B cell (primary cell): ENCODE measurements at regions not wholly inside any gene's neighbourhood (a gene's known extent, or its start where the extent isn't known, plus 50 kb on each side); places are given as distances from the start of the nearest gene placed in this dataset.

ENCODE experiments used
- ATAC-seq: fragments of 200-7000 bp; cut with Tn5 transposase; one replicate; pipeline ENCODE4 v1.10.0; 2021; ENCODE audit warnings: low read depth, mild to moderate bottlenecking, moderate number of reproducible peaks, moderate library complexity
- CTCF ChIA-PET: fragments of 350-600 bp; sonication (Branson Sonifier 250); formaldehyde crosslinking; loops from one replicate; lab custom pipeline; 2021; ENCODE audit warnings: antibody characterized with exemption, inconsistent platforms; lab: Charles Lee
- POLR2A ChIA-PET: fragments of 350-600 bp; sonication (Branson Sonifier 250); formaldehyde crosslinking; loops from one replicate; lab custom pipeline; 2021; ENCODE audit warnings: antibody characterized with exemption; lab: Charles Lee
- DNase-seq: peaks from one replicate; pipeline ENCODE4 v3.0.0; 2013
- H2AFZ ChIP-seq: 2 replicates; pipeline ENCODE4 v1.6.1; 2012; ENCODE audit warnings: mild to moderate bottlenecking, low read depth, low read length; ENCODE audit not compliant: insufficient read depth, poor library complexity, severe bottlenecking
- H3K27ac ChIP-seq, 2 donors: 1 replicate in 1 of 2; 2 replicates in 1 of 2; pipeline ENCODE4 v1.5.1; 2012 to 2013; ENCODE audit warnings: low read length in 2 of 2, mild to moderate bottlenecking in 2 of 2, moderate library complexity in 1 of 2
- H3K27me3 ChIP-seq, 4 experiments: fragments of 200-600 bp in 1 of 4; sonication (generic) in 1 of 4; replicated peaks in 1 of 4; 1 replicate in 2 of 4; 2 replicates in 2 of 4; pipeline versions ENCODE4 v1.6.1 to v1.7.0; 2013 to 2016; ENCODE audit warnings: low read length in 3 of 4, mild to moderate bottlenecking in 2 of 4, mixed read lengths in 1 of 4, moderate library complexity in 1 of 4; ENCODE audit not compliant: insufficient read depth in 4 of 4, control insufficient read depth in 3 of 4; ENCODE audit errors: control extremely low read depth in 1 of 4
- H3K36me3 ChIP-seq, 2 experiments: replicated peaks in 1 of 2; 1 replicate in 1 of 2; 2 replicates in 1 of 2; pipeline versions ENCODE4 v1.6.1 to v1.7.1; 2013; ENCODE audit warnings: low read length in 1 of 2; ENCODE audit not compliant: insufficient read depth in 2 of 2, control insufficient read depth in 1 of 2; ENCODE audit errors: control extremely low read depth in 1 of 2, extremely low read depth in 1 of 2
- H3K4me1 ChIP-seq, 2 donors: fragments of 200-600 bp in 1 of 2; sonication (generic) in 1 of 2; 1 replicate in 1 of 2; 2 replicates in 1 of 2; pipeline versions ENCODE4 v1.5.1 to v1.6.1; 2013 to 2017; ENCODE audit warnings: low read length in 2 of 2; ENCODE audit not compliant: control insufficient read depth in 2 of 2, insufficient read depth in 2 of 2
- H3K4me2 ChIP-seq: replicated peaks from 2 replicates; pipeline ENCODE3; 2012; ENCODE audit warnings: mild to moderate bottlenecking, low read depth, low read length; ENCODE audit not compliant: poor library complexity, severe bottlenecking
- H3K4me3 ChIP-seq, 5 experiments: fragments of 200-600 bp in 1 of 5; sonication (generic) in 1 of 5; 1 replicate in 3 of 5; 2 replicates in 2 of 5; pipeline versions ENCODE4 v1.5.1 to v1.7.0; 2011 to 2016; ENCODE audit warnings: low read length in 4 of 5, mild to moderate bottlenecking in 4 of 5, low read depth in 2 of 5, control low read depth in 1 of 5, moderate library complexity in 1 of 5; ENCODE audit not compliant: insufficient read depth in 1 of 5; ENCODE audit errors: control extremely low read depth in 1 of 5, extremely low read depth in 1 of 5
- H3K79me2 ChIP-seq: fragments of 200-600 bp; sonication (generic); one replicate; pipeline ENCODE4 v1.6.0; 2016; ENCODE audit warnings: low read length; ENCODE audit not compliant: control insufficient read depth, insufficient read depth
- H3K9ac ChIP-seq: fragments of 200-600 bp; sonication (generic); 2 replicates; pipeline ENCODE4 v1.6.1; 2017; ENCODE audit warnings: mild to moderate bottlenecking, low read length, moderate library complexity
- H3K9me3 ChIP-seq, 3 donors: one replicate each; pipeline versions ENCODE4 v1.6.1 to v1.7.1; 2013; ENCODE audit warnings: low read length in 2 of 3; ENCODE audit not compliant: control insufficient read depth in 2 of 3, insufficient read depth in 1 of 3; ENCODE audit errors: control extremely low read depth in 1 of 3
- H4K20me1 ChIP-seq: 2 replicates; pipeline ENCODE4 v1.6.0; 2012; ENCODE audit warnings: mild to moderate bottlenecking, low read length; ENCODE audit not compliant: insufficient read depth, control insufficient read depth, poor library complexity, severe bottlenecking
- H3K27ac Mint-ChIP-seq: one replicate; pipeline ENCODE4 v1.8.0; 2021; ENCODE audit warnings: mixed read lengths
- H3K27me3 Mint-ChIP-seq: one replicate; pipeline ENCODE4 v1.8.0; 2021; ENCODE audit warnings: mixed read lengths
- H3K4me1 Mint-ChIP-seq: one replicate; pipeline ENCODE4 v1.8.0; 2021; ENCODE audit warnings: mixed read lengths
- H3K4me3 Mint-ChIP-seq: one replicate; pipeline ENCODE4 v1.8.0; 2021; ENCODE audit warnings: mixed read lengths
- H3K9me3 Mint-ChIP-seq: one replicate; pipeline ENCODE4 v1.8.0; 2022; ENCODE audit warnings: mixed read lengths; ENCODE audit not compliant: insufficient read depth
- CTCF ChIP-seq: fragments of 200-600 bp; IDR thresholded peaks from one replicate; pipeline ENCODE4 v1.8.0; 2022; ENCODE audit warnings: antibody characterized with exemption, mild to moderate bottlenecking
- EZH2 ChIP-seq: IDR thresholded peaks from 2 replicates; pipeline ENCODE4 v1.6.1; 2012; ENCODE audit warnings: borderline replicate concordance, low read depth, mild to moderate bottlenecking, moderate library complexity, low read length; ENCODE audit not compliant: insufficient read depth, poor library complexity, severe bottlenecking
- WGBS: methylation state at CpG from one replicate; pipeline ENCODE4 v1.1.5; 2013; ENCODE audit warnings: missing lambda C conversion rate; ENCODE audit not compliant: insufficient coverage; 5-methylcytosine and 5-hydroxymethylcytosine counted together
- intact Hi-C: fragments of 100-400 bp; cut with micrococcal nuclease; formaldehyde crosslinking; loops from one replicate; pipeline ENCODE4 v1.10.0; 2022

DNA sequence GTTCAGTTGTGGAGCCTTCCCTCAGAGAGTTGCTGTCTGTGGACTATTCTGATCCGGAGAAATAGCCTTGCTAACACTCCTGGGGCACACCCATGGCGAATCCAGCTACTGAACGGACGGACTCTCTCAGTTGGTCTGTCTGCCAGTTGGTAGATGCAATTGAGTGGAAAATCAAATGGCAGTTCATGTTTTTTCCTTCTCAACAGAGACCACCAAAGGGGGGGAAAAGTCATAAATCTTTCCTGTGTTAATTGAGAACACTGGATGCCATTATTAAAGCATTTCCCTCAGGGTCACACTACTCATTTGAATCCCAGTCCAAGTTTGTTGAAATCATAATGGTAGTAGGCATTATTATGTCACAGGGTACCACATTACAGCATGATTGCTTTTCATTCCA lies 354.3 kb upstream of the FAR2 start:
- Mint-ChIP-seq H3K9me3 (no peaks in the 10 kb centered on the region), H3K27me3 (no peaks in the 10 kb centered on the region), H3K4me1 (no peaks in the 10 kb centered on the region), H3K4me3 (no peak overlapping the region), H3K27ac (no peak overlapping the region)
- Histone ChIP-seq H3K9ac (no peak overlapping the region), H2AFZ (no peak overlapping the region), H3K27me3 (no peaks in the 10 kb centered on the region), H3K4me2 (no peak overlapping the region), H3K4me1 (no peaks in the 10 kb centered on the region), H3K27ac (no peak overlapping the region), H3K36me3 (no peaks in the 10 kb centered on the region), H4K20me1 (no peaks in the 10 kb centered on the region), H3K9me3 (no peaks in the 10 kb centered on the region), H3K4me3 (no peak overlapping the region), H3K79me2 (no peaks in the 10 kb centered on the region)
- CTCF ChIA-PET: no interaction called here
- ATAC-seq: no peak
- intact Hi-C loops: no loop called here
- DNase-seq: no peak
- no peak for TF ChIP-seq EZH2
- no peak for TF ChIP-seq CTCF
- WGBS: 73% methylated on average over 2 of the region's 4 CpGs
- POLR2A ChIA-PET: no interaction called here

DNA sequence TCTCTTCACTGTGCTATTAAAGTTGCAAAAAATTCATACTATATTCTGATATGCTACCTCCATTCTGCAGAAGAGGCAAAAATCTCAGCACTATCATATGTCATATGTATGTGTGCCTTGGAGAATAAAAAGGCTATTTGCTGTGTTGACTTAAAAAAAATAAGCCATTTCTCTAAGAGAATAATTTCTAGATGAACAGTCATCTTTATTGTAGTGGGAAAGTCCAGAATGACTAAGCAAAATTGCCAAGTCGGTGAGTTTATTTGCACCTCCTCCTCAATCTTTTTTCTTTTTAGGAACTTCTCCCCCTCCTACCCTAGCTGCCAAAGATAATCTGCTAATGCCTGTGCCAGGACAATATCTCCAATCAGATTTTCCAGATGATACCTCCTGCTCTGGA lies 353.8 kb upstream of the FAR2 start:
- H3K36me3 ChIP-seq: no peaks in the 10 kb centered on the region
- TF ChIP-seq CTCF: no peak
- TF ChIP-seq EZH2: no peak
- POLR2A ChIA-PET: no interaction called here
- DNase-seq (no peak), ATAC-seq (no peak)
- no peak overlapping the region for H3K4me3 Mint-ChIP-seq
- H3K4me1 ChIP-seq: no peaks in the 10 kb centered on the region
- no peaks in the 10 kb centered on the region for H3K79me2 ChIP-seq
- no peaks in the 10 kb centered on the region for H4K20me1 ChIP-seq
- no peaks in the 10 kb centered on the region for H3K9me3 ChIP-seq
- CTCF ChIA-PET: no interaction called here
- no peak overlapping the region for H3K4me2 ChIP-seq
- H3K27ac ChIP-seq: no peak overlapping the region
- no peaks in the 10 kb centered on the region for H3K4me1 Mint-ChIP-seq
- no peak overlapping the region for H3K27ac Mint-ChIP-seq
- no peaks in the 10 kb centered on the region for H3K9me3 Mint-ChIP-seq
- intact Hi-C loops: no loop called here
- no CpG with 5 or more reads among the region's 1 CpG for WGBS
- H3K27me3 Mint-ChIP-seq: no peaks in the 10 kb centered on the region
- H3K9ac ChIP-seq: no peak overlapping the region
- H2AFZ ChIP-seq: no peak overlapping the region
- no peak overlapping the region for H3K4me3 ChIP-seq
- no peaks in the 10 kb centered on the region for H3K27me3 ChIP-seq
